IMR-90 (cell line): ENCODE measurements at regions not wholly inside any gene's neighbourhood (a gene's known extent, or its start where the extent isn't known, plus 50 kb on each side); places are given as distances from the start of the nearest gene placed in this dataset.

Experiments used
- ATAC-seq: fragments of 200-7000 bp; cut with Tn5 transposase; 2 replicates; pipeline ENCODE4 v1.9.1; 2020; ENCODE audit warnings: low read depth, mild to moderate bottlenecking, moderate library complexity
- BruUV-seq: library from RNA; stranded (reverse); fragments of 400-500 nt; replicated peaks from 2 replicates; lab custom pipeline; 2021; lab: Mats Ljungman, UMichigan
- CTCF ChIA-PET: fragments of 300-600 bp; formaldehyde crosslinking; extraction: SDS; loops from one replicate; lab custom pipeline; 2021; ENCODE audit warnings: antibody characterized with exemption; lab: Yijun Ruan, JAX
- POLR2A ChIA-PET: fragments of 300-600 bp; sonication (Branson Sonifier 250); formaldehyde crosslinking; loops from one replicate; lab custom pipeline; 2022; ENCODE audit warnings: antibody characterized with exemption; ENCODE audit not compliant: unreplicated experiment; lab: Charles Lee
- DNase-seq: peaks from one replicate; pipeline ENCODE4 v3.0.0; 2013
- H2AFZ ChIP-seq: replicated peaks from 2 replicates; pipeline ENCODE3; 2013; ENCODE audit warnings: low read length, mild to moderate bottlenecking; ENCODE audit not compliant: poor library complexity
- H2AK5ac ChIP-seq: 2 replicates; pipeline ENCODE4 v1.6.1; 2013; ENCODE audit warnings: low read depth, low read length, inconsistent platforms
- H2AK9ac ChIP-seq: replicated peaks from 2 replicates; pipeline ENCODE3; 2013; ENCODE audit warnings: mild to moderate bottlenecking, low read depth, low read length, moderate library complexity; ENCODE audit not compliant: poor library complexity
- H2BK120ac ChIP-seq: 2 replicates; pipeline ENCODE4 v1.6.1; 2013; ENCODE audit warnings: low read depth, low read length, inconsistent platforms
- H2BK15ac ChIP-seq: 3 replicates; pipeline ENCODE4 v1.6.1; 2013; ENCODE audit warnings: low read depth, low read length, inconsistent platforms
- H2BK20ac ChIP-seq: 2 replicates; pipeline ENCODE4 v1.6.1; 2013; ENCODE audit warnings: low read depth, mild to moderate bottlenecking, inconsistent platforms, low read length, moderate library complexity
- H2BK5ac ChIP-seq: 2 replicates; pipeline ENCODE4 v1.6.1; 2013; ENCODE audit warnings: mild to moderate bottlenecking, low read depth, low read length, inconsistent platforms; ENCODE audit not compliant: poor library complexity, severe bottlenecking
- H3K14ac ChIP-seq: replicated peaks from 2 replicates; pipeline ENCODE4 v1.6.1; 2013; ENCODE audit warnings: low read depth, low read length, inconsistent platforms
- H3K18ac ChIP-seq: 2 replicates; pipeline ENCODE4 v1.6.1; 2013; ENCODE audit warnings: low read depth, low read length, control low read depth
- H3K23ac ChIP-seq: 2 replicates; pipeline ENCODE4 v1.6.1; 2013; ENCODE audit warnings: low read depth, low read length, inconsistent platforms
- H3K27ac ChIP-seq: 2 replicates; pipeline ENCODE4 v1.5.1; 2013; ENCODE audit warnings: mild to moderate bottlenecking, control low read depth, low read length; ENCODE audit not compliant: insufficient read depth
- H3K27me3 ChIP-seq: 2 replicates; pipeline ENCODE4 v1.6.1; 2013; ENCODE audit warnings: low read length; ENCODE audit not compliant: control insufficient read depth, insufficient read depth
- H3K36me3 ChIP-seq: 2 replicates; pipeline ENCODE4 v1.6.1; 2013; ENCODE audit warnings: low read length, mixed read lengths; ENCODE audit not compliant: control insufficient read depth, insufficient read depth
- H3K4ac ChIP-seq: 2 replicates; pipeline ENCODE4 v1.6.1; 2013; ENCODE audit warnings: low read depth, low read length, inconsistent platforms
- H3K4me1 ChIP-seq: 2 replicates; pipeline ENCODE4 v1.6.1; 2013; ENCODE audit warnings: low read length, mixed read lengths; ENCODE audit not compliant: control insufficient read depth, insufficient read depth
- H3K4me2 ChIP-seq: 2 replicates; pipeline ENCODE4 v1.6.1; 2013; ENCODE audit warnings: low read depth, mild to moderate bottlenecking, control low read depth, low read length, moderate library complexity
- H3K4me3 ChIP-seq: 2 replicates; pipeline ENCODE4 v1.5.1; 2013; ENCODE audit warnings: low read depth, mild to moderate bottlenecking, control low read depth, low read length, moderate library complexity; ENCODE audit not compliant: insufficient read depth
- H3K56ac ChIP-seq: 2 replicates; pipeline ENCODE4 v1.6.1; 2013; ENCODE audit warnings: low read length, inconsistent platforms; ENCODE audit not compliant: insufficient read depth; ENCODE audit errors: extremely low read depth
- H3K79me1 ChIP-seq, 2 experiments: 2 replicates each; pipeline ENCODE4 v1.6.1; 2013; ENCODE audit warnings: low read length in 2 of 2, inconsistent platforms in 1 of 2, low read depth in 1 of 2
- H3K9ac ChIP-seq: 2 replicates; pipeline ENCODE4 v1.6.1; 2013; ENCODE audit warnings: low read depth, low read length, control low read depth
- H3K9me1 ChIP-seq: 2 replicates; pipeline ENCODE4 v1.6.1; 2013; ENCODE audit warnings: low read length, inconsistent platforms; ENCODE audit not compliant: insufficient read depth
- H3K9me3 ChIP-seq: 2 replicates; pipeline ENCODE4 v1.6.1; 2013; ENCODE audit warnings: low read length; ENCODE audit not compliant: control insufficient read depth, insufficient read depth
- H4K20me1 ChIP-seq: 2 replicates; pipeline ENCODE4 v1.6.1; 2013; ENCODE audit warnings: low read length, inconsistent platforms; ENCODE audit not compliant: insufficient read depth
- H4K5ac ChIP-seq: 2 replicates; pipeline ENCODE4 v1.6.1; 2013; ENCODE audit warnings: mild to moderate bottlenecking, low read depth, low read length, control low read depth
- H4K8ac ChIP-seq, 2 experiments: 2 replicates each; pipeline ENCODE4 v1.6.1; 2013; ENCODE audit warnings: low read depth in 2 of 2, low read length in 2 of 2, control low read depth in 1 of 2, inconsistent platforms in 1 of 2
- H4K91ac ChIP-seq: 2 replicates; pipeline ENCODE4 v1.6.1; 2013; ENCODE audit warnings: low read depth, low read length, inconsistent platforms; ENCODE audit not compliant: insufficient read depth
- BHLHE40 ChIP-seq: fragments of 150-350 bp; IDR thresholded peaks from 2 replicates; pipeline ENCODE4 v1.6.1; 2016; ENCODE audit warnings: mild to moderate bottlenecking, low read depth, low read length
- CEBPB ChIP-seq: IDR thresholded peaks from 2 replicates; pipeline ENCODE4 v1.6.1; 2012; ENCODE audit warnings: low read depth, low read length, improper control_type of control experiment
- CHD1 ChIP-seq: IDR thresholded peaks from 2 replicates; pipeline ENCODE4 v1.6.1; 2012; ENCODE audit warnings: low read depth, low read length, improper control_type of control experiment
- CTCF ChIP-seq: conservative IDR thresholded peaks from 2 replicates; pipeline ENCODE4 v1.5.1; 2012; ENCODE audit warnings: mild to moderate bottlenecking, low read depth, low read length, improper control_type of control experiment
- ELK1 ChIP-seq: fragments of 150-350 bp; IDR thresholded peaks from 2 replicates; pipeline ENCODE4 v1.6.1; 2016; ENCODE audit warnings: low read depth, mild to moderate bottlenecking, low read length, moderate library complexity, borderline replicate concordance
- FOS ChIP-seq: fragments of 150-350 bp; IDR thresholded peaks from 2 replicates; pipeline ENCODE4 v1.6.1; 2016; ENCODE audit warnings: low read depth, low read length
- MAFK ChIP-seq: IDR thresholded peaks from 2 replicates; pipeline ENCODE4 v1.6.1; 2012; ENCODE audit warnings: low read depth, low read length, improper control_type of control experiment
- MAZ ChIP-seq: IDR thresholded peaks from 2 replicates; pipeline ENCODE4 v1.6.1; 2012; ENCODE audit warnings: low read depth, mild to moderate bottlenecking, low read length, improper control_type of control experiment, moderate library complexity, borderline replicate concordance
- MXI1 ChIP-seq: IDR thresholded peaks from 2 replicates; pipeline ENCODE4 v1.6.1; 2012; ENCODE audit warnings: low read depth, mild to moderate bottlenecking, low read length, moderate library complexity, borderline replicate concordance
- NFE2L2 ChIP-seq: fragments of 150-350 bp; IDR thresholded peaks from 2 replicates; pipeline ENCODE4 v1.6.1; 2016; ENCODE audit warnings: low read depth, mild to moderate bottlenecking, low read length
- POLR2A ChIP-seq: IDR thresholded peaks from 2 replicates; pipeline ENCODE4 v1.6.1; 2012; ENCODE audit warnings: mild to moderate bottlenecking, low read depth, low read length
- RAD21 ChIP-seq: IDR thresholded peaks from 2 replicates; pipeline ENCODE4 v1.6.1; 2012; ENCODE audit warnings: low read length, improper control_type of control experiment
- RCOR1 ChIP-seq: IDR thresholded peaks from 2 replicates; pipeline ENCODE4 v1.6.1; 2012; ENCODE audit warnings: mild to moderate bottlenecking, low read length, improper control_type of control experiment; ENCODE audit not compliant: insufficient replicate concordance
- RFX5 ChIP-seq: IDR thresholded peaks from 2 replicates; pipeline ENCODE4 v1.8.0; 2012; ENCODE audit warnings: low read depth, mild to moderate bottlenecking, low read length, moderate library complexity
- SMC3 ChIP-seq: fragments of 150-350 bp; IDR thresholded peaks from 2 replicates; pipeline ENCODE4 v1.6.1; 2016; ENCODE audit warnings: low read depth, mild to moderate bottlenecking, antibody characterized with exemption, low read length, moderate library complexity
- USF2 ChIP-seq: fragments of 150-350 bp; IDR thresholded peaks from 2 replicates; pipeline ENCODE4 v1.6.1; 2017; ENCODE audit warnings: mild to moderate bottlenecking, antibody characterized with exemption, low read length, low read depth
- WGBS, 2 experiments: methylation state at CpG; one replicate each; pipeline versions ENCODE4 v1.1.5 to v1.1.7; 2013; ENCODE audit warnings: missing lambda C conversion rate in 2 of 2; ENCODE audit not compliant: insufficient read length in 1 of 2; ENCODE audit errors: extremely low coverage in 2 of 2; 5-methylcytosine and 5-hydroxymethylcytosine counted together
- dilution Hi-C: fragments of 300-500 bp; cut with HindIII; formaldehyde crosslinking; loops from one replicate; pipeline ENCODE4 v1.14.3; 2018; ENCODE audit warnings: low sequenced_read_pairs; ENCODE audit not compliant: unreplicated experiment
- in situ Hi-C: fragments of 300-500 bp; cut with MboI; formaldehyde crosslinking; loops from 3 replicates; pipeline ENCODE4 v1.14.3; 2019; ENCODE audit warnings: low sequenced_read_pairs, inconsistent platforms, mixed read lengths
- intact Hi-C: fragments of 100-400 bp; cut with micrococcal nuclease; formaldehyde crosslinking; loops from 2 replicates; pipeline ENCODE4 v1.10.0; 2022

- Histone ChIP-seq H3K23ac (no peak overlapping the region), H3K36me3 (no peaks in the 10 kb centered on the region), H2BK5ac (no peak overlapping the region), H3K4me1 (no peaks in the 10 kb centered on the region), H3K9me1 (no peaks in the 10 kb centered on the region), H3K79me1 (no peaks in the 10 kb centered on the region), H2BK120ac (no peak overlapping the region), H3K4me3 (no peak overlapping the region), H4K8ac (no peak overlapping the region), H2BK20ac (no peak overlapping the region), H3K9ac (no peak overlapping the region), H3K56ac (no peak overlapping the region), H2AK5ac (no peak overlapping the region), H3K18ac (no peak overlapping the region), H3K27ac (no peak overlapping the region), H2AFZ (no peak overlapping the region), H2AK9ac (no peak overlapping the region), H3K14ac (no peak overlapping the region), H3K27me3 (no peaks in the 10 kb centered on the region), H3K4me2 (no peak overlapping the region), H4K5ac (no peak overlapping the region), H4K91ac (no peak overlapping the region), H2BK15ac (no peak overlapping the region), H4K20me1 (no peaks in the 10 kb centered on the region), H3K9me3 (peaks cover 22% of the 10 kb centered on the region), H3K4ac (no peak overlapping the region)
- no CpG with 5 or more reads among the region's 1 CpG for WGBS, 2 experiments
- intact Hi-C loops (no loop called here), dilution Hi-C loops (no loop called here), in situ Hi-C loops (loop anchor here (25.0 kb wide), 1 partner anchor 1316 kb away; the partner anchor contains the start of gene MMADHC)
- ATAC-seq (no peak), DNase-seq (no peak)
- BruUV-seq = no TSS peak
- ChIA-PET POLR2A (no interaction called here), CTCF (interaction anchor here (0.6 kb wide), 1 partner anchor 259 kb away, joined by 4 read pairs; no protein-coding TSS in a partner anchor)
- TF ChIP-seq RCOR1 = no peak
- TF ChIP-seq FOS = no peak
- TF ChIP-seq MXI1 = no peak
- no peak for TF ChIP-seq CEBPB
- no peak for TF ChIP-seq ELK1
- no peak for TF ChIP-seq CHD1
- TF ChIP-seq CTCF = no peak
- no peak for TF ChIP-seq BHLHE40
- no peak for TF ChIP-seq MAZ
- no peak for TF ChIP-seq POLR2A
- no peak for TF ChIP-seq RFX5
- no peak for TF ChIP-seq MAFK
- no peak for TF ChIP-seq USF2
- TF ChIP-seq SMC3 = no peak
- TF ChIP-seq RAD21 = no peak
- no peak for TF ChIP-seq NFE2L2
Measured at GRCh38 chr2:150903055-150903454, 358.6 kb downstream of the RBM43 start.
